ENCODE measurements at regions not wholly inside any gene's neighbourhood (a gene's known extent, or its start where the extent isn't known, plus 50 kb on each side); places are given as distances from the start of the nearest gene placed in this dataset.

DNA sequence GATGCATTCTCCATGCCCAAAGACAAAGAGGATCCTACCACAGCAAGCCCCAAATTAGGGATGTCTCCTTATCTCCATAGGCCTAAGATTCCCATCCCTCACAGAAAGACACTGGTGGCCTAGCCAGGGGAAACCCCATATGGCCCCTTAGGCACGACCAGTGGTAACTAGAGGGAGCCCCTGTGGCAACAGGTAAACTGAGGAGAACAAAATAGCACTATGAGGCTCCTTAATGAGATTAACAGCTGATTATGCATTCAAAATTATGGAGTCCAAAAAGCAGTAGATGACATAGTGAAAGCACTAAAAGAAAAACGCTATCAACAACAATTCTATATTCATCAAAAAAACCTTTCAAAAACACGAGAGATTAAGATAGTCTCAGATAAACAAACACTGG, 234.0 kb downstream of the DIRAS2 start:
- TF ChIP-seq GATA2 (IDR thresholded peaks at IDR 0.05; ENCODE audit: low read depth, low read length), result no peak
- TF ChIP-seq GATA3 (IDR thresholded peaks at IDR 0.05; ENCODE audit: low read depth, low read length), result no peak

DNA sequence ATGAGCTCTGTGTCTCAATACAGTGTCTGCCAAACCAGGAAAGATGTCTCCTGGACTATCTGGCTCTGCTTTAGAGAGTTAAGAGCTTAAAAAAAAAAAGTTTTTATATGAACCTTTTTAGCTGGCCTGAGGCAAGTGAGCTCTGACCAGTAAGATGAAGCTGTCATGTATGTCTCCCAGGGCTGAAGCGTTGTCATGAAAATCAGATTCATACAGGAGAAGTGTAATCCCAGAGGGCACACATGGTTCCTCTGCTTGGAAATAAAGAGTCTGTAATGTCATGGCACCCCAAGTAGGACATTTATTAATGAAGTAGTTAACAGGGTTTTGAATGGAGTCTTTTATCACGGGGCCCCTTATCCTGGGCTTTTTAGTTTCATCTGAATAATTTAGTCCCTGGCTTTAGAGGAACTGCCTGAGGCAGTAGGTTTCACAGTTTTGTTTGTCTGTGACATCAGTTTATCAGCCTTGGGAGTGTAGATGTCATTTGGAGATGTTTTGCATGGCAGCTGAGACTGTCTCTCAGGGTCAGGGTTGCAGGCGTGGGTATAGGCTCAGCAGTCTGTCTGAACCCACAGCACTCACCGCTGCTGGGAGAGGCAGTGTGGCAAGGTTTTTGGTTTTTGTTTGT, 223.3 kb downstream of the DIRAS2 start:
- no peak for TF ChIP-seq GATA2 (IDR thresholded peaks at IDR 0.05; ENCODE audit: low read depth, low read length)
- TF ChIP-seq GATA3 (IDR thresholded peaks at IDR 0.05; ENCODE audit: low read depth, low read length), result no peak

DNA sequence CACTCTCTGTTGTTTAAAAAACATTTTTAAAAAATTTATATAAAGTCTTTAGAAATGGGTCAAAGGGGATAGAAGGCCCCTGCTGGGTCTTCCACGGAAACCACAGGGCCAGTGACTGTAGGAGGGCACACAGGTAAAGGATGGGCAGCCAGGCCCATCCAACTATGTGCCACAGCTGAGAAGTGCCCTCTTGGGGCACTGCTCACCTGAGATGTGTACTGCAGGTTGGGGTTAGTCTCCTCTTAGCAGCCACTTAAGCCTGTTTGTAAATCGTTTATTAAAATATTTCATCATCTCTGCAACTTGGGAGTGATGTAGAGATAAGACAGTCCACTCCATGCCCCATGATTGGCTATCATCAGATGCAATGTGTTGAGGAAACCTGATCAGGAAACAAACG, 222.4 kb downstream of the DIRAS2 start:
- TF ChIP-seq GATA2 (IDR thresholded peaks at IDR 0.05; ENCODE audit: low read depth, low read length), result no peak
- TF ChIP-seq GATA3 (IDR thresholded peaks at IDR 0.05; ENCODE audit: low read depth, low read length), result no peak

DNA sequence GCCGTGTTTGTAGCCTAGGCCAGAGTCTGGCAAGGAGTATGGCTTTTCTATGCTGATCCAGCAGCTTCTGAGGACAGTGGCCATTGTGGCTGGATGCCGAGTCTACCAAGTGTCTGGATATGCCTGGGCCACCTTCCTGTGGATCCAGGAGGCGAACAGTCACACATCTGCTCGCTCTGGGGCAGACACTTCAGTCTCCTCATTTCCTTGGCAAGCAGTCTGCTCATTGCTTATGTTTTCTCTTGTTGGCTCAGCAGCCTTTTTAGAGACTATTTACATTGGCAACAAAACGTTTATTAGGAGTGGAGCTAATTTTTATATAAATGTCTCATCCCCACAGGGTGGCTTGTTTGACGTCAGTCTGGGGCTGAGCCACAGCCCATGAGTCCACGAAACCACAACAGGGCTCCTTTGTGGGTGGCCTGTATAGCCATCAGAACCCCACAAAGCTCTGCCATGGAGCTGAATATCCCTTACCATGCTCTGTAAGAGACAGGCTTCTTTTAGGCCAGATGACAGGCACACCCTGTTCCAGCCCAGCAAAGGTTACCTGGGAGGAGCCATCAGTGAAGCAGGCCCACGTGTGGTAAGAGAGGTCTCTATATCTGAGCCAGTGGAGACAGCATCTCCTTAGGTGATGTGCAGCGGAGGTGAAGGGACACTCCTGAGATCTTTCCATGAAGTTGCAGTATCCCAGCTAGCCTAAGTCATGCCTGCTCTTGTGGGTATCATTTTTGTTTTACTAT, 221.7 kb downstream of the DIRAS2 start:
- TF ChIP-seq GATA2 (IDR thresholded peaks at IDR 0.05; ENCODE audit: low read depth, low read length) (no peak), GATA3 (IDR thresholded peaks at IDR 0.05; ENCODE audit: low read depth, low read length) (no peak)

DNA sequence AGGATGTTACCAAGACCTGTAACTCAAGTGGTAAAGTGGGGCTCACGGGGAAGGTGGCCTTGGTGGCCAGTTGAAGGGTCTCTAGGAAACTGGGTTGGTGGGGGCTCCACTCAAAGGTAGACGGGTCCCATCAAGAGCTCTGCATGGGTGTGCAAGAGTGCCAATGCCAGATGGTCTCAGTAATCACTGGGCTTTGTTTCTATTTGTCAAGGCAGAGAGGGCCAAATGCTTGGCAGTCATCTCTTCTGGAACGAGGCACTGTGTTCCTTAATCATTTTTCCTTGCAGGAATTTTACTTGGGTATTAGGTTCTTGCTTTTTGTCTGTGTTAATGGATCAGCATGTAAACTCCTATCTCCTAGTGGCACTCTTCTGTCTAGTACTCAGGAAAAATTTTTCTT, 220.8 kb downstream of the DIRAS2 start:
- no peak for TF ChIP-seq GATA3 (IDR thresholded peaks at IDR 0.05; ENCODE audit: low read depth, low read length)

DNA sequence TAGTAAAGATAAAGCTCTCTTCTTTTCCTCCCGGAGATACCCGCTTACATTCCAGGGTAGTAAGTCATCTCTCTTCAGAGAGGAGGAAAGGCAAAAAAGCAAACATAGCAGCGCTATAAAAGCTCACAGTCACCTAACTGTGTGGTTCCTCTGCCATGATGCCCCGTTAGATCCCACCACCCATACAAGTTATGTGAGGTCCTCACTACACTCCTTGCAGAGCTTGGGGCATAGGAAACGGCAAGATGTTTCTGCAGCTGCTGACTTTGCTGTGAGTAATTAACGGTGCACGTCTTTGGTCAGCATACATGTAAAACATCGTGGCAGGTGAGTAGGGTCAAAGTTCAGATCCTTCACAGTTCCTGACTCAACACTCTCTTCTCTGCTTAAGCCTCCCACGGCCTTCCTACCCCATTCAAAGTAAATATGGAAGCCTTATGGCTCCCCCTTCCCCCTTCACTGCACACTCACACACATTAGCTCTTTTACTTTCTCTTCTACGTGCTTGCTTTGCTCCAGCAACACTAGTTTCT, 218.9 kb downstream of the DIRAS2 start:
- TF ChIP-seq GATA3 (IDR thresholded peaks at IDR 0.05; ENCODE audit: low read depth, low read length) (no peak), GATA2 (IDR thresholded peaks at IDR 0.05; ENCODE audit: low read depth, low read length) (no peak)

DNA sequence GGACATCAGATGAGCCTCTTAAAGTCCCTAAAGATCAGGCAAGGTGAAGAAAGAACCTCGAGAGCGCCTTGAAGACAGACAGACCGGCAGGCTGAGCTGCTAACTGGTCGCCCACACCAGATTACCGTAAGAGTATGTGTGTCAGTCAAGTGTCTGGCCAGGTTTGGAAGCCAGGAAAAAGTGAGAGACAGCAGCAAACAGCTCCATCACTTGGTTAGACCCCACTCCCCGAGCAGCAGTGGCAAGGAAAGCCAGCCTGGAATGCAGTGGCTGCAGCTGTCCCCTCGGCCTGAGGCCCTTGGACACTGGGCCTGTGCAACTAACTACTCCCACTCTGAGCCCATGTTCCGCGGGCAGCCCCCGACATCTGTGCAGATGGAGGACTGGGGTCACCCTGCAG, 214.1 kb downstream of the DIRAS2 start:
- TF ChIP-seq GATA3 (IDR thresholded peaks at IDR 0.05; ENCODE audit: low read depth, low read length), result no peak
- TF ChIP-seq GATA2 (IDR thresholded peaks at IDR 0.05; ENCODE audit: low read depth, low read length), result no peak

DNA sequence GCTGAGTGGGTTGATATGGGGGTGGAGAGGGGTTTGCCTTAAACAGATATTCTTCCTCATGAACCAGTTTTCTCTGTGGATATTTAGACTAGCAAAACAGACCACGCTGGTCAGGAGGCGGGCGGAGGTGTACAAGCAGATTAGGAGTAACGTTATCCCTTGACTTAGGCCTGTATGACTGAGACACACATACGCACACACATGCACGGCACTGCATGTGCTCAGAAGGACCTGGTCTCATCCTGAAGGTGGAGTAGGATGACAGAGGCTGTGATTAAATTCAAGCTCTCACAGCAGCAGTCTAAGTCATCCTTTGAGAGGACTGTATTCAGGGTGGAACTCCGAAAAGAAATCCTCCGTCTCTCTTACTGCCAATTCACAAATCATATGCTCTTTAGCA, 209.7 kb downstream of the DIRAS2 start:
- TF ChIP-seq GATA3 (IDR thresholded peaks at IDR 0.05; ENCODE audit: low read depth, low read length) (no peak), GATA2 (IDR thresholded peaks at IDR 0.05; ENCODE audit: low read depth, low read length) (no peak)

DNA sequence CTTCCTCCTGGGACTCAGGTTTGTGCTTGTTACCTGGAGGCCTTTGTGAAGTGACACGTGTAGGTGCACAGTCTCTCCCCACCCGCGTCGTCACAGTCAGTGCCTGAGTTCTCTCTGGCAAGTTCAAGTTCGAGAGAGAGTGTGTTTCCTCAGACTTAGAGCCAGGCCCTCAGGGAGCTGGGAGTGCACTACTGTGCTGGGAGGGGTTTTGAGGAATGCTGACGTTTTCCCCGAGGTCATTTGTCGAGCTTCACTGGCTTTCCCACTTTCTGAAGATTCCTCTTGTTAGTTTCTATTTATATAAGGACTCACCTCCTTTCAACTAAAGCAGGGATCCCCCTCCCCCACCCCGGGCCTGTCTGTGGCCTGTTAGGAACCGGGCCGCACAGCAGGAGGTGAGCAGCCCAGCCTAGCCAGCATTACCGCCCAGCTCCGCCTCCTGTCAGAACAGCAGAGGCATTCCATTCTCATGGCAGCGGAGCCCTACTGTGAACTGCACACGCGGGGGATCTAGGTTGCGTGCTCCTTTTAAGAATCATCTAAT, 209.2 kb downstream of the DIRAS2 start:
- TF ChIP-seq GATA3 (IDR thresholded peaks at IDR 0.05; ENCODE audit: low read depth, low read length) (no peak), GATA2 (IDR thresholded peaks at IDR 0.05; ENCODE audit: low read depth, low read length) (no peak)

DNA sequence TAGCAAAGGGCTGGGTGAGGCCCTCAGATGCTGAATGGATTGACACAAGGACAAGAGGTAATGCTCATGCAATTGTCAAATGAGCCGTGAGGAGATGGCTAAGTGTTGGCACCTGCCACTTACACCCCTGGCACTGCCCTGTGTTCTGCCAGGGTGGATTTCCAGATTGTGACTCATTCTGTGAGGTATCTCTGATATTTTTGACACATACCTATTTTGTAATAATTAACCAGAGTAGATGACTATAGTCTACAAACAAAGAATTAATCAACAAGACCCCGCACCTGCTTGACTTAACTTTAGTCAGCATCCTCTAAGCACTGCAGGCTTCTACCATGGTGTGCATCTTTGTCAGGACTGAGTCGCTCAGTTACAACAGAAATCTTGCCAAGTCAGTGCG, 200.8 kb downstream of the DIRAS2 start:
- TF ChIP-seq GATA3 (IDR thresholded peaks at IDR 0.05; ENCODE audit: low read depth, low read length) (no peak), GATA2 (IDR thresholded peaks at IDR 0.05; ENCODE audit: low read depth, low read length) (no peak)

DNA sequence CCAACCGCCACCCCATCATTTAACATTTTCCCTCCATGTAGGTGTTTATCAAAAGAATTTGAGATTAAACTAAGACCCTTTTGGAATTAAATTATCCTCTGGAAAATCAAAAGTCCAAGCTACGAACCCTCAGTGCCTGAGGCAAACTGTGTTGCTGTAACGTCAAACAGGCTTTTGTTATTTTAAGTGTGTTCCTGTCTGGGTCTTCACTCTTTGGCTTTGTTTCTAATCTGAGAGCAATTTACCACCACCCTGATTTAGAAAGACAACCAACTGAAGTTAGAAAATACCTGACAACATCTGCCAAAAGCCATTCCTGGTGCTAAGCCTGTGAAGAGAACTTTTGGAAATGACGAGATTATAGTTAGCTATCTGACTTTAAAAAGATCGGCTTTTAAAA, 199.9 kb downstream of the DIRAS2 start:
- TF ChIP-seq GATA2 (IDR thresholded peaks at IDR 0.05; ENCODE audit: low read depth, low read length) (no peak), GATA3 (IDR thresholded peaks at IDR 0.05; ENCODE audit: low read depth, low read length) (no peak)

DNA sequence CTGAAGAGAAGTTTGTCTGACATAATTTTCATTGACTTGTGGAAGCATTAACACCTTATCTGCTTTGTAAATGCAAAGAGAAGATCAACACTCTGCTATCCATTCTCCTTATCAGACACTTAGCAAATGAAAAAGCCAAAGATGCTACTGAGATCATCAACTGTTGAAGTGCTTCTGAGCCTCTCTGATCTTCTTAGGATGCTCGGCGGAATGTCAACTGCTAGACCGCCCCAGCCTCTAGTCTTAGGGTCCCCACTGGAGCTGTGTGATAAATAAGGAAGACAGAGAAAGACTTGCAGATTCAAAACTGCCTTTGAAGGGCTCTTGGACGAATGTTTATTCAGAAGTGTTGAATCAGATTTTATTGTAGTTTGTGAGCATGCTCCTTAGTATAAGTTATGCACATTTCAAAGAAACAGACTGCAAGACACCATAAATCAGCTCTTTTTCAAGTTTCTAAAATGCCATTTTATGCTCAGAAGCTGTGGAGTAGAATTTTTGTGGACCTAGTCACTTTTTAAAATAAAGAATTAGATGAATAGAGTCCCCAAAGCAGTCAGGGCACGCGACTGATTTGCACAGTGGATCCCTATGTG, 197.9 kb downstream of the DIRAS2 start:
- no peak for TF ChIP-seq GATA2 (IDR thresholded peaks at IDR 0.05; ENCODE audit: low read depth, low read length)
- no peak for TF ChIP-seq GATA3 (IDR thresholded peaks at IDR 0.05; ENCODE audit: low read depth, low read length)

DNA sequence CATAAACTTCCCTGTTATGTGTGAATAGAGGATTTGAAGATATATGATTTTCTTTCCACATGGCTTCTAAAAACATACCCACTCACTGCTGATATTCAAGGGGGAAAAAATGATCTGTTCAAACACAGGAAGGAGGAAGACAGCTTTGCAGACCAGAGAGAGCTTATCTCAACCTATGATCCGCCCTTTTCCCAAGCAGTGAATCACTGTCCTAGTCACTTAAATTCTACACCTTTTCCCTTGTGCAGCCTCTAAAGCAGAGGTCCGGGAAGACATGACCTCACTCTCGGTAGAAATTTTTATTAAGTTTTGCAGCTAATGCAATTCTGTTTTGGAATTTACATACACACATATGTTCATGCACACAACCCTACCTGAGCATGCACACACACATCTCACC, 197.2 kb downstream of the DIRAS2 start:
- TF ChIP-seq GATA3 (IDR thresholded peaks at IDR 0.05; ENCODE audit: low read depth, low read length), result no peak
- no peak for TF ChIP-seq GATA2 (IDR thresholded peaks at IDR 0.05; ENCODE audit: low read depth, low read length)

DNA sequence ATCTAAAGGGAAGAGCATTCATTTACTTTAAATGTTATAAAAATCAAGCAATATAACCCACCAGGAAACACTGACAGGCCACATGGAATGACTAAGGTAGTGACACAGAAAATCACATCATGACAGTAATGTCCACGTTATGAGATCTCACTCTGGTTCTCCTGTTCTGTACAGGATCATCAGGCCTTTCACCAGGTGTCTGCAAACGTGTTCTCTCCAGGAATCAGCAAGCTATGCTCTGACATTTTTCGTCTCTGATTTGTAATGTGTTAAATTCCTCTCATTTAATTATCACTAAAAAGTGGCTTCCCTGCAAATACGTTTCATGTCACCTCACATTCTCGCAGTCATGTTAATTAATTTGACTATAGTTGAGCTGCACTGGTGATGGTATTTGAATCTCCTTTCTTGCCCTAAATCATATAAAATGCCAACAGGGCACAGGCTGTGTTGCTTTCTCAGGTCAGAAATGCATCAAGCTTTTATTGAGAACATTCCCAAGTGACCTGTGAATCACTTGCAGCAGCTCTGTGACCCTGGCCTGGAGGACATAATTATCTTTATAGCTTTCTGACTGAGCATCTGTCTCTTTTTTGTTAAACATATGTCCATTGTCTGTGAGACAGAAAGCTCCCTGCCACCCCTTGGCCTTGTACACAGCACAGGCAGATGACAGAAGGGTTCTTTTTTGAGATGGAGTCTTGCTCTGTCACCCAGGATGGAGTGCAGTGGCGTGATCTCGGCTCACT, 196.2 kb downstream of the DIRAS2 start:
- TF ChIP-seq GATA2 (IDR thresholded peaks at IDR 0.05; ENCODE audit: low read depth, low read length), result no peak
- TF ChIP-seq GATA3 (IDR thresholded peaks at IDR 0.05; ENCODE audit: low read depth, low read length), result no peak

All from SH-SY5Y (cell line).